Liver (tissue), 8 donors: ENCODE measurements at regions not wholly inside any gene's neighbourhood (a gene's known extent, or its start where the extent isn't known, plus 50 kb on each side); places are given as distances from the start of the nearest gene placed in this dataset.

Source experiments
- DNase-seq: peaks from one replicate; pipeline ENCODE4 v3.0.0-alpha.2; 2017; ENCODE audit warnings: low spot score
- H3K27ac ChIP-seq, 2 donors: one replicate each; pipeline ENCODE4 v1.7.0; 2013; ENCODE audit warnings: inconsistent platforms in 2 of 2, low read length in 2 of 2, control low read depth in 1 of 2, low read depth in 1 of 2, mild to moderate bottlenecking in 1 of 2
- H3K27me3 ChIP-seq, 4 donors: one replicate each; pipeline versions ENCODE4 v1.6.1 to v1.7.0; 2013; ENCODE audit warnings: low read length in 3 of 4, inconsistent platforms in 1 of 4, mild to moderate bottlenecking in 1 of 4, moderate library complexity in 1 of 4; ENCODE audit not compliant: control insufficient read depth in 4 of 4, insufficient read depth in 4 of 4
- H3K36me3 ChIP-seq, 4 donors: one replicate each; pipeline versions ENCODE4 v1.6.1 to v1.7.0; 2013; ENCODE audit warnings: low read length in 3 of 4, mild to moderate bottlenecking in 3 of 4, low read depth in 1 of 4, moderate library complexity in 1 of 4; ENCODE audit not compliant: control insufficient read depth in 4 of 4, insufficient read depth in 3 of 4
- H3K4me1 ChIP-seq, 4 donors: one replicate each; pipeline versions ENCODE4 v1.6.1 to v1.7.0; 2013; ENCODE audit warnings: low read length in 3 of 4, mild to moderate bottlenecking in 3 of 4, moderate library complexity in 1 of 4; ENCODE audit not compliant: control insufficient read depth in 4 of 4, insufficient read depth in 4 of 4
- H3K4me3 ChIP-seq, 3 donors: one replicate each; pipeline versions ENCODE4 v1.6.1 to v1.7.0; 2013; ENCODE audit warnings: low read length in 3 of 3, control low read depth in 1 of 3, low read depth in 1 of 3, mild to moderate bottlenecking in 1 of 3
- H3K9ac ChIP-seq, 2 donors: one replicate each; pipeline ENCODE4 v1.7.0; 2013; ENCODE audit warnings: low read length in 2 of 2, mild to moderate bottlenecking in 2 of 2, moderate library complexity in 2 of 2, control low read depth in 1 of 2, low read depth in 1 of 2
- H3K9me3 ChIP-seq, 4 donors: one replicate each; pipeline versions ENCODE4 v1.6.1 to v1.7.0; 2013; ENCODE audit warnings: low read length in 3 of 4; ENCODE audit not compliant: control insufficient read depth in 4 of 4
- ATF3 ChIP-seq: IDR thresholded peaks from 2 replicates; pipeline ENCODE4 v1.6.1; 2016; ENCODE audit warnings: antibody characterized with exemption
- CTCF ChIP-seq: fragments of 150-350 bp; IDR thresholded peaks from 2 replicates; pipeline ENCODE4 v1.5.1; 2017; ENCODE audit warnings: improper control_type of control experiment, low read depth, low read length; ENCODE audit not compliant: missing input control
- EGR1 ChIP-seq, 2 donors: IDR thresholded peaks; 2 replicates each; pipeline ENCODE4 v1.6.1; 2016 to 2018; ENCODE audit warnings: antibody characterized with exemption in 2 of 2, low read depth in 2 of 2
- FOXA1 ChIP-seq: IDR thresholded peaks from 2 replicates; pipeline ENCODE4 v1.6.1; 2016; ENCODE audit warnings: antibody characterized with exemption
- FOXA2 ChIP-seq: IDR thresholded peaks from 2 replicates; pipeline ENCODE4 v1.6.1; 2016; ENCODE audit warnings: antibody characterized with exemption
- GABPA ChIP-seq, 2 donors: IDR thresholded peaks in 1 of 2; conservative IDR thresholded peaks in 1 of 2; 2 replicates each; pipeline ENCODE4 v1.6.1; 2016; ENCODE audit warnings: antibody characterized with exemption in 2 of 2, mild to moderate bottlenecking in 1 of 2, moderate library complexity in 1 of 2
- HNF4A ChIP-seq, 2 donors: conservative IDR thresholded peaks; 2 replicates each; pipeline ENCODE4 v1.6.1; 2016; ENCODE audit warnings: antibody characterized with exemption in 2 of 2, mild to moderate bottlenecking in 2 of 2
- HNF4G ChIP-seq: IDR thresholded peaks from 2 replicates; pipeline ENCODE4 v1.6.1; 2016; ENCODE audit warnings: antibody characterized with exemption
- JUND ChIP-seq, 2 donors: IDR thresholded peaks; 2 replicates each; pipeline ENCODE4 v1.6.1; 2016; ENCODE audit warnings: antibody characterized with exemption in 2 of 2
- MAX ChIP-seq: IDR thresholded peaks from 2 replicates; pipeline ENCODE4 v1.6.1; 2016; ENCODE audit warnings: antibody characterized with exemption
- NR2F2 ChIP-seq: IDR thresholded peaks from 2 replicates; pipeline ENCODE4 v1.6.1; 2016; ENCODE audit warnings: antibody characterized with exemption
- RAD21 ChIP-seq, 2 donors: IDR thresholded peaks; 2 replicates each; pipeline ENCODE4 v1.6.1; 2016; ENCODE audit warnings: antibody characterized with exemption in 2 of 2, mild to moderate bottlenecking in 2 of 2
- REST ChIP-seq: IDR thresholded peaks from 2 replicates; pipeline ENCODE4 v1.6.1; 2016; ENCODE audit warnings: antibody characterized with exemption, mild to moderate bottlenecking
- RXRA ChIP-seq, 2 donors: IDR thresholded peaks; 2 replicates each; pipeline ENCODE4 v1.6.1; 2017 to 2018; ENCODE audit warnings: antibody characterized with exemption in 2 of 2, mild to moderate bottlenecking in 1 of 2
- SP1 ChIP-seq: IDR thresholded peaks from 2 replicates; pipeline ENCODE4 v1.6.1; 2018; ENCODE audit warnings: antibody characterized with exemption, mild to moderate bottlenecking
- TAF1 ChIP-seq: conservative IDR thresholded peaks from 2 replicates; pipeline ENCODE4 v1.6.1; 2016; ENCODE audit warnings: antibody characterized with exemption, mild to moderate bottlenecking
- YY1 ChIP-seq: IDR thresholded peaks from 2 replicates; pipeline ENCODE4 v1.6.1; 2016; ENCODE audit warnings: antibody characterized with exemption, mild to moderate bottlenecking
- ZBTB33 ChIP-seq: IDR thresholded peaks from 2 replicates; pipeline ENCODE4 v1.6.1; 2016; ENCODE audit warnings: antibody characterized with exemption
- WGBS: extraction: QIAGEN DNeasy Blood & Tissue Kit; methylation state at CpG from one replicate; pipeline ENCODE4 v1.1.7; 2013; 5-methylcytosine and 5-hydroxymethylcytosine counted together
- donor health status: healthy.
- donor health status: healthy.
- donor health status: healthy.
- donor health status: healthy.
- donor health status: healthy.

GRCh38 chr2:147027436-147027835 is 817.4 kb upstream of the ACVR2A start:
- DNase-seq = no peak
- H3K9ac ChIP-seq = no peak overlapping the region
- TF ChIP-seq REST (no peak), ATF3 (no peak)
- no peaks in the 10 kb centered on the region for H3K36me3 ChIP-seq
- H3K4me1 ChIP-seq = peaks cover 0 to 1% (median 0%) of the 10 kb centered on the region in 4 donors
- no peak overlapping the region for H3K27ac ChIP-seq
- no peak overlapping the region for H3K4me3 ChIP-seq
- 57% methylated on average over 1 of the region's 1 CpG for WGBS
- peaks cover 0 to 9% (median 0%) of the 10 kb centered on the region in 4 donors for H3K9me3 ChIP-seq
- no peaks in the 10 kb centered on the region for H3K27me3 ChIP-seq

- Histone ChIP-seq H3K9me3 (peaks cover 0 to 9% (median 0%) of the 10 kb centered on the region in 4 donors), H3K27me3 (no peaks in the 10 kb centered on the region), H3K4me3 (no peak overlapping the region), H3K27ac (no peak overlapping the region), H3K4me1 (no peaks in the 10 kb centered on the region), H3K36me3 (no peaks in the 10 kb centered on the region), H3K9ac (no peak overlapping the region)
- no peak for DNase-seq
- 71% methylated on average over 2 of the region's 2 CpGs for WGBS
- TF ChIP-seq ZBTB33 (no peak), RAD21 (IDR thresholded peaks at IDR 0.05) (no peak), RXRA (IDR thresholded peaks at IDR 0.05) (no peak), FOXA1 (no peak), YY1 (no peak), FOXA2 (no peak), HNF4G (no peak), GABPA (IDR thresholded peaks at IDR 0.05 in 1 of 2, conservative IDR thresholded peaks at IDR 0.05 in 1 of 2) (no peak), TAF1 (no peak), ATF3 (no peak), MAX (no peak), EGR1 (IDR thresholded peaks at IDR 0.05; ENCODE audit: low read depth in 2 of 2) (no peak), CTCF (no peak), HNF4A (conservative IDR thresholded peaks at IDR 0.05) (no peak), JUND (IDR thresholded peaks at IDR 0.05) (no peak), SP1 (no peak), REST (no peak), NR2F2 (no peak)
These were observed 818.0 kb upstream of the ACVR2A start for GRCh38 chr2:147026664-147027295.
